NCI-H345 treated with DMSO at 0.1 percent for 48 hours (cell line): ENCODE measurements at regions not wholly inside any gene's neighbourhood (a gene's known extent, or its start where the extent isn't known, plus 50 kb on each side); places are given as distances from the start of the nearest gene placed in this dataset.
"Not testable (repeated sequence)": the region's sequence is repeated elsewhere in the genome, so short reads cannot be mapped to it uniquely, and the experiment has no call there.

Experiments used
- DNase-seq: peaks from one replicate; lab custom pipeline; 2025; ENCODE audit not compliant: unreplicated experiment; lab: John Stamatoyannopoulos, UW

- no peak for DNase-seq
Measured at GRCh38 chr3:78242724-78243123, 1202.8 kb downstream of the ROBO2 start.

- DNase-seq = no peak
Measured at GRCh38 chr3:78244136-78244535, 1204.2 kb downstream of the ROBO2 start.

GRCh38 chr3:78249294-78249693 is 1209.4 kb downstream of the ROBO2 start:
- DNase-seq = no peak

- no peak for DNase-seq
Measured at GRCh38 chr3:78253860-78254259, 1214.0 kb downstream of the ROBO2 start.

- no peak for DNase-seq
Measured at GRCh38 chr3:78255403-78255802, 1215.5 kb downstream of the ROBO2 start.

- no peak for DNase-seq
Measured at GRCh38 chr3:78256123-78256522, 1216.2 kb downstream of the ROBO2 start.

- DNase-seq = no peak
Measured at GRCh38 chr3:78257951-78258530, 1218.1 kb downstream of the ROBO2 start.

GRCh38 chr3:78258798-78259197 is 1218.9 kb downstream of the ROBO2 start:
- DNase-seq = no peak

GRCh38 chr3:78260388-78260787 is 1220.5 kb downstream of the ROBO2 start:
- no peak for DNase-seq

- DNase-seq = not testable (repeated sequence)
Measured at GRCh38 chr3:78266550-78266949, 1226.7 kb downstream of the ROBO2 start.

GRCh38 chr3:78267235-78267634 is 1227.3 kb downstream of the ROBO2 start:
- no peak for DNase-seq

GRCh38 chr3:78268087-78268486 is 1228.2 kb downstream of the ROBO2 start:
- DNase-seq = no peak

GRCh38 chr3:78268716-78269668 is 1229.1 kb downstream of the ROBO2 start:
- no peak for DNase-seq

GRCh38 chr3:78273326-78273725 is 1233.4 kb downstream of the ROBO2 start:
- no peak for DNase-seq

GRCh38 chr3:78274475-78275065 is 1234.7 kb downstream of the ROBO2 start:
- no peak for DNase-seq

GRCh38 chr3:78275420-78275852 is 1235.5 kb downstream of the ROBO2 start:
- no peak for DNase-seq

GRCh38 chr3:78277220-78277619 is 1237.3 kb downstream of the ROBO2 start:
- no peak for DNase-seq

- peak; percentile 28 for DNase-seq
Measured at GRCh38 chr3:78277801-78278200, 1237.9 kb downstream of the ROBO2 start.

- no peak for DNase-seq
Measured at GRCh38 chr3:78279091-78279490, 1239.2 kb downstream of the ROBO2 start.

- no peak for DNase-seq
Measured at GRCh38 chr3:78281381-78281780, 1241.5 kb downstream of the ROBO2 start.

GRCh38 chr3:78283994-78284393 is 1244.1 kb downstream of the ROBO2 start:
- DNase-seq = no peak
